Muscle of leg (tissue), 3 donors: ENCODE measurements at regions not wholly inside any gene's neighbourhood (a gene's known extent, or its start where the extent isn't known, plus 50 kb on each side); places are given as distances from the start of the nearest gene placed in this dataset.

Experiments used
- DNase-seq: peaks from one replicate; pipeline ENCODE4 v3.0.0; 2013
- H3K27ac ChIP-seq: one replicate; pipeline ENCODE4 v1.5.1; 2013; ENCODE audit warnings: mild to moderate bottlenecking, low read length, control low read depth
- H3K27me3 ChIP-seq: one replicate; pipeline ENCODE4 v1.6.1; 2013; ENCODE audit warnings: low read length; ENCODE audit not compliant: control insufficient read depth, insufficient read depth
- H3K36me3 ChIP-seq: one replicate; pipeline ENCODE4 v1.6.1; 2013; ENCODE audit warnings: low read length; ENCODE audit not compliant: control insufficient read depth, insufficient read depth
- H3K4me1 ChIP-seq: one replicate; pipeline ENCODE4 v1.6.1; 2013; ENCODE audit warnings: low read length; ENCODE audit not compliant: control insufficient read depth, insufficient read depth
- H3K4me3 ChIP-seq: one replicate; pipeline ENCODE4 v1.5.1; 2013; ENCODE audit warnings: low read length, control low read depth
- H3K9me3 ChIP-seq: replicated peaks from 2 replicates; pipeline ENCODE4 v1.6.1; 2013; ENCODE audit warnings: low read depth, low read length; ENCODE audit not compliant: control insufficient read depth
- WGBS: methylation state at CpG from one replicate; pipeline ENCODE4 v1.1.5; 2013; ENCODE audit warnings: missing lambda C conversion rate; ENCODE audit not compliant: insufficient coverage; 5-methylcytosine and 5-hydroxymethylcytosine counted together

DNA sequence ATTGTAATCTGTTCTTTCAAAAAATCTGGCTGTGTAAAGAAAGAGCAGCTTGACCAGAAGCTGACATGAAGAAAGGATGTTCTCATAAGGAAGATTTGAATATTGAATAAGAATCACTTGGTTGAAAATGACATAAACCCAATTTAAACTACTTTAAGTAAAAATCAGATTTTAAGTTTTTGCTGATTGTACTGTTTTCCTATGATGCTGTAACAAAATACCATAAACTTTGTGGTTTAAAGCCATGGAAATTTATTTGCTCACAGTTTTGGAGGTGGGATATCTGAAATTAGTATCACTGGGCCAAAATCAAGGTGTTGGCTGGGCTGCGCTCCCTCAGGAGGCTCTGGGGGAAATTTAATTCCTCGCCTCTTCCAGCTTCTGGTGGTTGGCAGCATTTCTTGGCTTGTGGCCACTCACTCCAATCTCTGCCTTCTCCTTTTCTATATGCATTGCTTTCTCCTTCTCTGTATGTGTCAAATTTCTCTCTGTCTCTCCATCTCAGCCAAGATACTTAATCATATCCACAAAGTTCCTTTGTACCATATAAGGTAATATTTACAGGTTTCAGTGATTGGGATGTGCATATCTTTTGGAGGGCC, 141.2 kb upstream of the ZFP64 start:
- Histone ChIP-seq H3K4me3 (no peak overlapping the region), H3K9me3 (no peaks in the 10 kb centered on the region), H3K27me3 (no peaks in the 10 kb centered on the region), H3K36me3 (no peaks in the 10 kb centered on the region), H3K4me1 (no peaks in the 10 kb centered on the region), H3K27ac (no peak overlapping the region)
- DNase-seq, result no peak
- WGBS, result 37% methylated on average over 2 of the region's 2 CpGs

DNA sequence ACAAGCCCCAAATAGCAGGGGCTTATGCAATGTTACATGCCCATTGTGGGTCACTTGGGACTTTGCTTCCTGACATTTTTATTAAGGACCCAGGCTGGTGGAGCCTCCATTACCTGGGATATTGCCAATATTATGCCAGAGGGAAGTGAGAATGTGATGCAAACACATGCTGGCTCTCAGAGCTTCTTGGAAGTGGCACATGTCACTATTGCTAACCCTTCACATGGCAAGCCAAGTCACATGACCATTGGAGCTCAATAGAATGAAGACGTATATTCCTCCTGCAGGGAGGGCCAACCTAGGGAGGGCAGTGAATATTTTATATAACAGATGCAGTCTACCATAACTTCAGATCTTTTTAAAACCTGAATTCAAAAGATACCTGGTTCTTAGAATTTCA, 140.7 kb upstream of the ZFP64 start:
- H3K4me3 ChIP-seq, result no peak overlapping the region
- no peaks in the 10 kb centered on the region for H3K27me3 ChIP-seq
- no peaks in the 10 kb centered on the region for H3K9me3 ChIP-seq
- H3K36me3 ChIP-seq, result no peaks in the 10 kb centered on the region
- no peaks in the 10 kb centered on the region for H3K4me1 ChIP-seq
- no CpG with 5 or more reads among the region's 1 CpG for WGBS
- DNase-seq, result no peak
- no peak overlapping the region for H3K27ac ChIP-seq

DNA sequence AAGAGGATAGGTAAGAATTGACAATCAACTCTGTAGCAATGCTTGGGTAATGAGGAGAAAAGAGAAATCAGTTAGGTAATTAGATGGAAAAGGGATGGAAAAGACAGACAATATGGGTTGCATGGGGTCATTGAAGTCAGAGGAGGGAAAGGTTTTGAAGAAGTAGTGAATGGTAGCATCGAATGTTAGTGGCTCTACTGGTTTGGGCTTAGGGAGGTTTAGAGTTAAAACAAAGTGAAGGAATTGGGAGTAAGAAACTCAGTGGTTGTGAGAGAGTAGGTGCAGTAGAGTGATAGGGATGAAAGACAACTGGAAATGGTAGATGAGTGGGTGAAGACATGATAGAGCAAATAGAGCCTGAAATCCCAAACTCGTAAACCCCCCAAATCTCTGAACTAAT, 140.1 kb upstream of the ZFP64 start:
- H3K36me3 ChIP-seq, result no peaks in the 10 kb centered on the region
- DNase-seq, result no peak
- WGBS, result 64% methylated on average over 1 of the region's 2 CpGs

DNA sequence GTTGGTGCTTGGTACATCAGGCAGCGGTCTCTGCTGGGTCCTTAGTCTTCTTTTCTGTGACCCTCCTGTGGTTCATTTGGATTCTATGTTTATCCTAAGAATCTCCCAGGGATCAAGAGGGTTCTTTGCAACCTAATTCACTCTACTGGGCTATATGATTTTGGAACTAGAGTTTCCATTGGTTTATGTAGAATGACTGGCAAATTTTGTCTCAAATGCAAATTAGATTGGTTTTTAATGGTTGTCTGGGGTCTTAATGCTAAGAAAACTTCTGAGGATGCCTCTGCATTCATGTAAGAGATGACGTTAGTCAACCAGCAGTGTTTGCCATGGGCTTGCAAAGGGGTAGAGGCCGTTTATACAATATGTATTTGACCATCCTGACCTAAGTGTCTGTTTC, 129.8 kb upstream of the ZFP64 start:
- no peak for DNase-seq
- no peaks in the 10 kb centered on the region for H3K4me1 ChIP-seq
- H3K9me3 ChIP-seq, result peaks cover 3% of the 10 kb centered on the region
- no peak overlapping the region for H3K4me3 ChIP-seq
- no CpG with 5 or more reads among the region's 3 CpGs for WGBS
- no peaks in the 10 kb centered on the region for H3K36me3 ChIP-seq
- no peaks in the 10 kb centered on the region for H3K27me3 ChIP-seq
- no peak overlapping the region for H3K27ac ChIP-seq

More for the DNA sequence above, 140.1 kb upstream of the ZFP64 start:
- H3K27me3 ChIP-seq, result no peaks in the 10 kb centered on the region
- no peaks in the 10 kb centered on the region for H3K4me1 ChIP-seq
- H3K4me3 ChIP-seq, result no peak overlapping the region
- H3K27ac ChIP-seq, result no peak overlapping the region
- no peaks in the 10 kb centered on the region for H3K9me3 ChIP-seq

DNA sequence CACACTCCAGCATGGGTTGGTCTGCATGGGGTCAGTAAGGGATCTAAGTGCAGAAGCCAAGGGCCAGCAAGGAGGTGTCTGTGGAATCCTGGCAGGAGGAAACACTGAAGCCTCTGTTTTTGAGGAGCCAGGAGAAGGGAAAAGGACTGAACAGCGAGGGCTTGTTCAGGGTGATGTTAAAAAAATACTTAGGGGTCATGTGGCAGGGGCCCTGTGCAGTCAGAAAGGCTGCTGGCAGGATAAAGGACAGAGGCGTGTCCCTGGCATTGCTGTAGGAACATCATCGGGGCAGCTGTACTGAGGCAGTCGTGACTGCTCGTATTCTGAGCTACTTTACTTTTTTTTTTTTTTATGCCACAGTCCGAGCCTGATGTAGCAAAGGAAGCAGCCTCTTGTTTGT, 127.1 kb upstream of the ZFP64 start:
- Histone ChIP-seq H3K36me3 (no peaks in the 10 kb centered on the region), H3K27ac (no peak overlapping the region), H3K27me3 (no peaks in the 10 kb centered on the region), H3K9me3 (peaks cover 3% of the 10 kb centered on the region), H3K4me1 (peaks cover 2% of the 10 kb centered on the region), H3K4me3 (no peak overlapping the region)
- peak; percentile 52 for DNase-seq
- 57% methylated on average over 3 of the region's 6 CpGs for WGBS

DNA sequence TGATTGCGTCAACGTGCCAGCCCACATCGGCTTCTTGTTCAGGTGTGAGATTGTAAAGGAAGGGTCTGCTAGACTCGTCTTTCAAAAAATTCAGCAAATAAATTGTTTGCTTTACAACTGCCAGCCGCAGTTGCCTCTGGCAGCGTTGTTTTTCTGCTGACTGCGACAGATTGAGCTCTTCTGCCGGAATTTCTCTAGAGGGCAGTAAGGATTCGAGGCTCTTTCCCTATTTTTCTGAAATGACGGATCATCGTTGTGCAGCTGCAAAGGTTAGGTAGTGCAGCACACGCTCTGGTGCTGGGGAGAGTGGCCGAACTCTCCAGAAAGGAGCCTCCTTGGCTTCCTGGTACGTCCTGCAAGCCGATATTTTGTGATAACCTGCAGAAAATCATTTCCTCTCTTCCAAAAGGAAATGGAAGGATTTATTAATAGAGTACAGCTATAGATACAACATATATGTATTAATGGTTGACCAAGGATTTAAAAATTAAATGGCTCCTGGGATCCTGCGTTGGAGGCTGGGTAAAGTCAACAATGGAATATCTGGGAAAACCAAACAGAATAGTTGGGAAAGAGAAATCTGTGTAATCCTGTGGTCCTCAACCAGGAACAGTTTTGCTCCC, 121.9 kb upstream of the ZFP64 start:
- 16% methylated on average over 10 of the region's 16 CpGs for WGBS
- H3K27me3 ChIP-seq, result no peaks in the 10 kb centered on the region
- no peaks in the 10 kb centered on the region for H3K36me3 ChIP-seq
- DNase-seq, result peak; percentile 87
- H3K4me3 ChIP-seq, result no peak overlapping the region
- peaks cover 5% of the 10 kb centered on the region for H3K4me1 ChIP-seq
- no peak overlapping the region for H3K27ac ChIP-seq
- H3K9me3 ChIP-seq, result peaks cover 3% of the 10 kb centered on the region

DNA sequence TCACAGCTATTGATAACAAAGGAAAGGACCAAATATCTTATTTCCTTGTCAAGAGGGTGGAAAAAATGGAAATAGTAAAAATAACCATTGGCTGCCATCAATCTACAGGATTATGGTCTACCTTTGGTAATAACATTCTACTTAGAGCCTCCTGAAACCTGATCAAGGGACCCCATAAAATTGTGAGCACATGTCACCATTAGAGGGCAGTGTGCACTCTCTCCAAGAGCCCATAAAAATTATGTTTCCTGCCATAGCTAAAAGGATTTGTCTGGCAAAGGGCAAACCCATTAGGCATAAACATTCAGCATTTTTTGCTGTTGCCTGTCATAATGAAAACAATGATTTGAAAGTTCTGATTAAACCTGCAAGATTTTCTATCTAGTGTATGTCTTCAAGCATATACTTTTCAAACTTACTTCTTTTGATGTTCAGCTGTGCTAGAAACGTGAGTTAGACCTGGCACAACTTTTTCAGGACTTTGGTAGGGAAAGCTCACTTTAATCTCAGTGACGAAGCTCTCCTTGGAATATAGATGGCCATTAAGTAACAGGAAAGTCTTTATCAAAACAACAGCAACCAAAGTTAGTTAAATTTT, 120.7 kb upstream of the ZFP64 start:
- H3K9me3 ChIP-seq, result peaks cover 3% of the 10 kb centered on the region
- WGBS, result no CpG with 5 or more reads among the region's 2 CpGs
- no peaks in the 10 kb centered on the region for H3K27me3 ChIP-seq
- DNase-seq, result peak; percentile 78
- peaks cover 5% of the 10 kb centered on the region for H3K4me1 ChIP-seq
- H3K27ac ChIP-seq, result no peak overlapping the region
- no peaks in the 10 kb centered on the region for H3K36me3 ChIP-seq
- H3K4me3 ChIP-seq, result no peak overlapping the region

DNA sequence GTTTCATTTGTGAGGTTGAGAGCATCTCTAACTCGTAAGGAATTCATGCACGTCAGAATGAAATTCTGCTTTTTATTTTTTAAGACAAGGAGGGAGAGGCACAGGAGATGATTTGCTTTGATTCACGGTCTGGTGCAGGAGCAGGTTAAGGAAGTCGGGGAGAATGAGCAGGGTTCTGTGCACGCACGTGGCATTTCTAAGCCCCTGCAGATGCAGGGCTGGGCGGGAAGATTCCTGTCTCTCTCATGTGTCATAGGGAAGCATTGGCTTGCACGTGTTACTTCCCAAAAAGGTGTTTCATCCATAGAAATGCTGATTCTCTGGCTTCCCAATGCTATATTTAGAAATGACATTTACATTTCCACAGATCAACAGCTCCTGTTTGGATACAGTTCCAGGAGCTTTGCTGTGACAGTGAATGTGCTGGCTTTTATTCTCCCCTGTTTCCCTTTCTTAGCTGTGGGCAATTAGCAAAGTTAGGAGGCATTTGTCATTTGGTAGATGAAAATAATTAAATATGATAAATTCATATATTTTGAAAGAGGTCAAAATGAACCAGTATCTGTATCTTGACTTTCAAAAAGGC, 119.7 kb upstream of the ZFP64 start:
- Histone ChIP-seq H3K27me3 (no peaks in the 10 kb centered on the region), H3K27ac (no peak overlapping the region), H3K4me3 (no peak overlapping the region), H3K9me3 (no peaks in the 10 kb centered on the region), H3K4me1 (peaks cover 5% of the 10 kb centered on the region), H3K36me3 (no peaks in the 10 kb centered on the region)
- 74% methylated on average over 4 of the region's 8 CpGs for WGBS
- no peak for DNase-seq

DNA sequence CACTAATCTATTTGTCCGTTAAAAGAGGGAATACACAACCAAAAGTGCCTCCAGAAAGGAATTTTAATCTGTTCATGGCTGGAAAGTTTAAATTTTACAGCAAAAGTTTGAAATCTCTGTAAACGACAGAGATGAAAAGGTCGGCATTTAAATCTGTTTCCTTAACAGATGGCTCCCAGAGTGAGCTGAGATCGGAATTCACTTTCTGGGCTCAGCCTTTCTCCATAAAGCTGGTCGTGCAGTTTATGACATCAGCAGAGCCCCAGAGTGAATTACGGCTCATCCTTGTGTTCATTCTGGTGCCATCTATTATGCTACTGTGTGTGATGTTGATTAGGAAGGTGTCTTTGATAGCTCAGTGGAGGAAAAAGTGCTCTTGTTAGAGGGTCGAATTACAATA, 117.6 kb upstream of the ZFP64 start:
- DNase-seq, result no peak
- 17% methylated on average over 5 of the region's 7 CpGs for WGBS
- H3K4me3 ChIP-seq, result no peak overlapping the region

DNA sequence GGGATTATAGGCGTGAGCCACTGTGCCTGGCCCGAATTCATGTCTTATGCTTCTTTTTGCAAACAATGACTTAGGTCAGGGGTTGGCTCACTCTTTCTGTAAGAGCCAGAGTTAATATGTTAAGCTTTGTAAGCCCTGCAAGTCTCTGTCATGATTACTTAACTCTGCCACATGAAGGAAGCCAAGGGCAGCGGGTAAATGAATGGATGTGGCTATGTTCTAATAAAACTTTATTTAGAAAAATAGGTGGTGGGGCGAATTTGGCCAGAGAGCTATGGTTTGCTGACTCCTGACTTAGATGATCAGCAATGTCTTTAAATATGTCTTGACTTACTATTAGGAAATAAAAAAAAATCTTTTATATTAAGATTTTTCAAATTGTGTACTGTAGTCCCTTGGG, 114.9 kb upstream of the ZFP64 start:
- no peak overlapping the region for H3K4me3 ChIP-seq
- no peaks in the 10 kb centered on the region for H3K36me3 ChIP-seq
- H3K9me3 ChIP-seq, result no peaks in the 10 kb centered on the region
- H3K27ac ChIP-seq, result no peak overlapping the region
- no peaks in the 10 kb centered on the region for H3K27me3 ChIP-seq
- DNase-seq, result no peak
- H3K4me1 ChIP-seq, result peaks cover 2% of the 10 kb centered on the region
- WGBS, result no CpG with 5 or more reads among the region's 4 CpGs

More for the DNA sequence above, 117.6 kb upstream of the ZFP64 start:
- Histone ChIP-seq H3K27ac (no peak overlapping the region), H3K9me3 (no peaks in the 10 kb centered on the region), H3K27me3 (no peaks in the 10 kb centered on the region), H3K36me3 (no peaks in the 10 kb centered on the region), H3K4me1 (peaks cover 5% of the 10 kb centered on the region)
